ENCODE measurements at regions not wholly inside any gene's neighbourhood (a gene's known extent, or its start where the extent isn't known, plus 50 kb on each side); places are given as distances from the start of the nearest gene placed in this dataset.

GRCh38 chr21:39109596-39110210 lies 73.5 kb downstream of the PSMG1 start:
- TF ChIP-seq EZH2 (IDR thresholded peaks at IDR 0.05; ENCODE audit: borderline replicate concordance, low read depth, low read length, severe bottlenecking) = no peak
- no peak for TF ChIP-seq CTCF (IDR thresholded peaks at IDR 0.05; ENCODE audit: borderline replicate concordance, extremely low read depth, low read length, poor library complexity, severe bottlenecking)
